ENCODE measurements at regions not wholly inside any gene's neighbourhood (a gene's known extent, or its start where the extent isn't known, plus 50 kb on each side); places are given as distances from the start of the nearest gene placed in this dataset.

GRCh38 chr10:124180947-124181549 is 87.7 kb upstream of the CHST15 start:
- ATAC-seq (no peak), DNase-seq (no peak)
- Histone ChIP-seq H3K9me3 (no peaks in the 10 kb centered on the region), H3K27ac (no peak overlapping the region), H3K4me1 (peaks cover 0 to 8% (median 0%) of the 10 kb centered on the region in 9 donors), H3K27me3 (no peaks in the 10 kb centered on the region), H3K4me3 (no peak overlapping the region), H3K36me3 (no peaks in the 10 kb centered on the region)
- WGBS, 2 donors, result 97% methylated on average over 10 of the region's 10 CpGs
- intact Hi-C loops (cut with DNase I), result no loop called here
- TF ChIP-seq CTCF (IDR thresholded peaks at IDR 0.05), result no peak

- ATAC-seq, result no peak
Measured at GRCh38 chr10:124180044-124180745, 86.8 kb upstream of the CHST15 start.

GRCh38 chr10:124179308-124180043 is 86.1 kb upstream of the CHST15 start:
- peaks cover 0 to 8% (median 0%) of the 10 kb centered on the region in 9 donors for H3K4me1 ChIP-seq
- no peaks in the 10 kb centered on the region for H3K9me3 ChIP-seq
- 97% methylated on average over 3 of the region's 3 CpGs for WGBS, 2 donors
- no peak for TF ChIP-seq CTCF (IDR thresholded peaks at IDR 0.05)
- H3K36me3 ChIP-seq, result no peaks in the 10 kb centered on the region
- no peak for ATAC-seq
- no peaks in the 10 kb centered on the region for H3K27me3 ChIP-seq
- no peak overlapping the region for H3K4me3 ChIP-seq
- intact Hi-C loops (cut with DNase I), result no loop called here
- H3K27ac ChIP-seq, result no peak overlapping the region
- DNase-seq, result no peak

More at GRCh38 chr10:124180044-124180745, 86.8 kb upstream of the CHST15 start:
- Histone ChIP-seq H3K27me3 (no peaks in the 10 kb centered on the region), H3K9me3 (no peaks in the 10 kb centered on the region), H3K27ac (no peak overlapping the region), H3K4me1 (peaks cover 0 to 8% (median 0%) of the 10 kb centered on the region in 9 donors), H3K36me3 (no peaks in the 10 kb centered on the region), H3K4me3 (no peak overlapping the region)
- WGBS, 2 donors, result 73 to 81% methylated on average over 8 of the region's 8 CpGs
- no peak for DNase-seq
- intact Hi-C loops (cut with DNase I), result no loop called here
- no peak for TF ChIP-seq CTCF (IDR thresholded peaks at IDR 0.05)

- ATAC-seq (no peak), DNase-seq (no peak)
- no peaks in the 10 kb centered on the region for H3K9me3 ChIP-seq
- no peak overlapping the region for H3K4me3 ChIP-seq
- H3K36me3 ChIP-seq, result no peaks in the 10 kb centered on the region
- no peak for TF ChIP-seq CTCF (IDR thresholded peaks at IDR 0.05)
- H3K27me3 ChIP-seq, result peaks cover 0 to 5% (median 0%) of the 10 kb centered on the region in 7 donors
- no peak overlapping the region for H3K27ac ChIP-seq
- intact Hi-C loops (cut with DNase I), result no loop called here
- peaks cover 0 to 6% (median 0%) of the 10 kb centered on the region in 9 donors for H3K4me1 ChIP-seq
- WGBS, 2 donors, result 82 to 87% methylated on average over 5 of the region's 5 CpGs
Measured at GRCh38 chr10:124177180-124177518, 83.8 kb upstream of the CHST15 start.

Data from heart right ventricle (tissue), 16 donors.